MCF 10A (cell line): ENCODE measurements at regions not wholly inside any gene's neighbourhood (a gene's known extent, or its start where the extent isn't known, plus 50 kb on each side); places are given as distances from the start of the nearest gene placed in this dataset.

Experiments used
- BruUV-seq: library from RNA; stranded (reverse); fragments of 400-500 nt; replicated peaks from 2 replicates; lab custom pipeline; 2021; lab: Mats Ljungman, UMichigan
- CTCF ChIA-PET: fragments of 300-600 bp; sonication (Branson Sonifier 250); formaldehyde crosslinking; extraction: SDS; loops from one replicate; lab custom pipeline; 2021; ENCODE audit warnings: antibody characterized with exemption, inconsistent platforms; lab: Yijun Ruan, JAX
- POLR2A ChIA-PET: fragments of 300-600, 350-650 bp; sonication (Branson Sonifier 250); formaldehyde crosslinking; extraction: SDS; loops from one replicate; lab custom pipeline; 2020; ENCODE audit warnings: antibody characterized with exemption, inconsistent platforms; lab: Yijun Ruan, JAX
- DNase-seq: peaks from one replicate; pipeline ENCODE4 v3.0.0-alpha.2; 2018; ENCODE audit not compliant: unreplicated experiment
- H3K27ac Mint-ChIP-seq: one replicate; pipeline ENCODE4 v1.8.0; 2022; ENCODE audit warnings: mild to moderate bottlenecking, low read depth, mixed read lengths; ENCODE audit not compliant: unreplicated experiment
- H3K27me3 Mint-ChIP-seq: one replicate; pipeline ENCODE4 v1.8.0; 2022; ENCODE audit warnings: mixed read lengths; ENCODE audit not compliant: insufficient read depth, unreplicated experiment
- H3K36me3 Mint-ChIP-seq: one replicate; pipeline ENCODE4 v1.8.0; 2022; ENCODE audit warnings: mild to moderate bottlenecking, moderate library complexity, mixed read lengths; ENCODE audit not compliant: insufficient read depth, unreplicated experiment
- H3K4me1 Mint-ChIP-seq: one replicate; pipeline ENCODE4 v1.8.0; 2022; ENCODE audit warnings: mixed read lengths; ENCODE audit not compliant: insufficient read depth, unreplicated experiment
- H3K4me3 Mint-ChIP-seq: one replicate; pipeline ENCODE4 v1.8.0; 2022; ENCODE audit warnings: mild to moderate bottlenecking, moderate library complexity, mixed read lengths; ENCODE audit not compliant: unreplicated experiment
- H3K9me3 Mint-ChIP-seq: one replicate; pipeline ENCODE4 v1.8.0; 2022; ENCODE audit warnings: mixed read lengths; ENCODE audit not compliant: unreplicated experiment
- intact Hi-C: fragments of 100-400 bp; cut with micrococcal nuclease; formaldehyde crosslinking; loops from 2 replicates; pipeline ENCODE4 v1.14.1; 2022
- TF ChIP-seq, protein P1 (sequence below): fragments of 200-600 bp; IDR thresholded peaks from one replicate; pipeline ENCODE4 v1.8.0; 2022; ENCODE audit warnings: antibody characterized with exemption, mild to moderate bottlenecking; ENCODE audit not compliant: unreplicated experiment

DNA sequence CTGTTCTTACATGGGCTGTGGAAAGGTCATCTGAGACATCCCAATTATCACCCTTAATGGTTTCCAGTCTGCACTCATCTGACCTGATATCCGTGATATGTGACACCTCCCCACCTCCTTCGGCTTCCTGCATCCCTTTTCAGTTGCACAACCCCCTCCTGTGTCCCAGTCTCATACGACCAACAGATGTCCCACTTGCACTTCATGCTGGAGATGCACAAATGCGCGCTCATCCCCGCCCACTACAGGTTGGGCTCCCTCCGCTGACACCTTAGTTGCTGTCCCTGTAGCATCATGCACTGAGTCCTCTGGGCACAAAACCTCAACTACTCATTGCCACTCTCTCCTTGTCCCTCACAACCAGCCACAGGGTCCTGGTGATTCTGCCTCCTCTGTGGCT lies 94.4 kb downstream of the MIS18A start:
- DNase-seq = no peak
- Mint-ChIP-seq H3K4me3 (no peak overlapping the region), H3K36me3 (no peaks in the 10 kb centered on the region), H3K9me3 (no peaks in the 10 kb centered on the region), H3K27ac (no peak overlapping the region), H3K4me1 (no peaks in the 10 kb centered on the region), H3K27me3 (peaks cover 80% of the 10 kb centered on the region)
- intact Hi-C loops = no loop called here
- TF ChIP-seq, protein P1, sequence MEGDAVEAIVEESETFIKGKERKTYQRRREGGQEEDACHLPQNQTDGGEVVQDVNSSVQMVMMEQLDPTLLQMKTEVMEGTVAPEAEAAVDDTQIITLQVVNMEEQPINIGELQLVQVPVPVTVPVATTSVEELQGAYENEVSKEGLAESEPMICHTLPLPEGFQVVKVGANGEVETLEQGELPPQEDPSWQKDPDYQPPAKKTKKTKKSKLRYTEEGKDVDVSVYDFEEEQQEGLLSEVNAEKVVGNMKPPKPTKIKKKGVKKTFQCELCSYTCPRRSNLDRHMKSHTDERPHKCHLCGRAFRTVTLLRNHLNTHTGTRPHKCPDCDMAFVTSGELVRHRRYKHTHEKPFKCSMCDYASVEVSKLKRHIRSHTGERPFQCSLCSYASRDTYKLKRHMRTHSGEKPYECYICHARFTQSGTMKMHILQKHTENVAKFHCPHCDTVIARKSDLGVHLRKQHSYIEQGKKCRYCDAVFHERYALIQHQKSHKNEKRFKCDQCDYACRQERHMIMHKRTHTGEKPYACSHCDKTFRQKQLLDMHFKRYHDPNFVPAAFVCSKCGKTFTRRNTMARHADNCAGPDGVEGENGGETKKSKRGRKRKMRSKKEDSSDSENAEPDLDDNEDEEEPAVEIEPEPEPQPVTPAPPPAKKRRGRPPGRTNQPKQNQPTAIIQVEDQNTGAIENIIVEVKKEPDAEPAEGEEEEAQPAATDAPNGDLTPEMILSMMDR = no peak
- POLR2A ChIA-PET = no interaction called here
- no TSS peak for BruUV-seq
- CTCF ChIA-PET = no interaction called here

DNA sequence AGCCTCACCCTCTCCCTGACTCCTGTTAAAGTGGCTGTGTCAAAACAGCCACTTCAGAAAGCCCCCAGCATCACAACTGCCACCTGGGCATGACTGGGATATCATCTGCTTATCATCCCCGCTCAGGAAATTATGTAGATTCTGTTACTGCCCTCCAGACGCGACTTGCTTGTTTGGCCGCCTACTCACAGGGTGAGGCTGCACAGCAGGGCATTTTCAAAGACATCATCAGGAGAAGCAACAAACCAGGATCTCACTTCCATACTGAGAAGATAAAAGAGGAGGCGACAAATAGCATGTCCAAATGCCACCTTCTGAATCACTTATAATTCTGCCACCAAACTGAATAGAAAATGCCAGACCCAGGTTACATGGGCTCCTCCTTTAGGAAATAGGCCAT lies 94.8 kb downstream of the MIS18A start:
- Mint-ChIP-seq H3K36me3 (no peaks in the 10 kb centered on the region), H3K27me3 (peaks cover 80% of the 10 kb centered on the region), H3K4me3 (no peak overlapping the region), H3K4me1 (no peaks in the 10 kb centered on the region), H3K9me3 (no peaks in the 10 kb centered on the region), H3K27ac (no peak overlapping the region)
- no peak for DNase-seq
- no TSS peak for BruUV-seq
- intact Hi-C loops = no loop called here
- CTCF ChIA-PET = no interaction called here
- TF ChIP-seq, protein P1 = no peak
- POLR2A ChIA-PET = no interaction called here

DNA sequence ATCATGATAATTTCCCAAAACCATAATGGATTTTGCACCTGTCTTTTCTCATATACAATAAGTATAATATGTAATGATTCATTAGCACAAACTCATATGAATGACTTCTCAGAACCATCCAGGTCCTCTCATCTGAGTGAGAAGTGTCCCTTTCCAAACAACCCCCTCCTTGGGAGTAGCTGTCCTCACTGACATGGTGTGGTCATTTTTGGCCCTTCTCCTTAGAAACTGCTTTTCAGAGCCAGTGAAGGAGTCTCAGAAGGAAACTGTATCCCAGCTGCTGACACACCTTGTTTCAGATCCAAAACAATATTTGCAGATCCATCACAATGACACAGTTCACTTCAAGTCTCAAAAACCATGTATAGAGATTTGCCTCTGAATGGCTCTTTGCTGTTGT lies 95.5 kb downstream of the MIS18A start:
- ChIA-PET POLR2A (no interaction called here), CTCF (no interaction called here)
- Mint-ChIP-seq H3K4me1 (no peaks in the 10 kb centered on the region), H3K36me3 (no peaks in the 10 kb centered on the region), H3K27ac (no peak overlapping the region), H3K27me3 (peaks cover 80% of the 10 kb centered on the region), H3K9me3 (no peaks in the 10 kb centered on the region), H3K4me3 (no peak overlapping the region)
- TF ChIP-seq, protein P1 = no peak
- no peak for DNase-seq
- no TSS peak for BruUV-seq
- intact Hi-C loops = no loop called here

DNA sequence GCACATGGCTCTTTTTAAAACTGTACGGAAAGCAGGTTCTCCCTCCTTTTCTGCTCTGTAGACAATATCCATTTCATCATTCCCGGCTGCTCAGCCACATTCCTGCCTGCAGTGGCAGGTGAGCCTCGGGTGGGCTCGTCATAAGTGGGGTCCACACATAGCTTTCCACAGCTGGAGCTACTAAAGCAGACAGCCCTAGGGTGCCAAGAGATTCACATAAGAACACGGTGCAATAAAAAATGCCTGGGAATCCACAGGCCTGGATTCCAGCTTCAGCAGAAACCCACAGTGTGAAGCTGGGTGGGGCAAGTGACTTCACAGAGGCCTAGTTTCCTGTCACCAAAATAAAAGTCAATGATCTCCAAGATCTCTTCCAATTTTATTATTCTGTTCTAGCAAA lies 96.4 kb downstream of the MIS18A start:
- H3K4me3 Mint-ChIP-seq = no peak overlapping the region
- H3K4me1 Mint-ChIP-seq = no peaks in the 10 kb centered on the region
- no TSS peak for BruUV-seq
- TF ChIP-seq, protein P1 = no peak
- no peak overlapping the region for H3K27ac Mint-ChIP-seq
- CTCF ChIA-PET = no interaction called here
- no peaks in the 10 kb centered on the region for H3K36me3 Mint-ChIP-seq
- POLR2A ChIA-PET = no interaction called here
- H3K27me3 Mint-ChIP-seq = peaks cover 79% of the 10 kb centered on the region
- intact Hi-C loops = no loop called here
- no peaks in the 10 kb centered on the region for H3K9me3 Mint-ChIP-seq
- no peak for DNase-seq
